ENCODE measurements at regions not wholly inside any gene's neighbourhood (a gene's known extent, or its start where the extent isn't known, plus 50 kb on each side); places are given as distances from the start of the nearest gene placed in this dataset.

DNA sequence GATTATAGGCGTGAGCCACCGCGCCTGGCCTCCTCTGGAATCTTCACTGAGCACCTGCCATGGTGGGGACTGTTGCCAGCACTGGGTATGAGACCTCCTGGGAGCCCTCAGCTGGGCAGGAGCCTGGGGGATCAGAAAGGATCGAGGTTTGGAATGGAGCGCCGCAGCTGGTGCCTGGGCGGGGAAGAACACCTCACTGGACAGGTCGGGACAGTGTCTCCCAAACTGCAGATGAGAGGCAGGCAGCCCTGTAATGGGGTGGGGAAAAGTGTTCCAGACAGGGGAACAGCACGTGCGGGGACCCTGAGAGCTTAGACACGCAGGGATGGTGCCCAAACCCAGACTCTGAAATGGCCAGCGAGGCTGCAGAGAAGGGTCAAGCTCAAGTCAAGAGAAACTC, 150.9 kb upstream of the C1orf174 start:
- no peaks in the 10 kb centered on the region for H3K27me3 Mint-ChIP-seq (ENCODE audit: insufficient read depth, unreplicated experiment)
- H3K4me3 Mint-ChIP-seq (ENCODE audit: unreplicated experiment), result no peak overlapping the region
- BruUV-seq (replicated peaks), result no TSS peak
- intact Hi-C loops (cut with micrococcal nuclease), result no loop called here
- no peak overlapping the region for H3K27ac Mint-ChIP-seq (ENCODE audit: low read depth, unreplicated experiment)
- TF ChIP-seq, protein P1, sequence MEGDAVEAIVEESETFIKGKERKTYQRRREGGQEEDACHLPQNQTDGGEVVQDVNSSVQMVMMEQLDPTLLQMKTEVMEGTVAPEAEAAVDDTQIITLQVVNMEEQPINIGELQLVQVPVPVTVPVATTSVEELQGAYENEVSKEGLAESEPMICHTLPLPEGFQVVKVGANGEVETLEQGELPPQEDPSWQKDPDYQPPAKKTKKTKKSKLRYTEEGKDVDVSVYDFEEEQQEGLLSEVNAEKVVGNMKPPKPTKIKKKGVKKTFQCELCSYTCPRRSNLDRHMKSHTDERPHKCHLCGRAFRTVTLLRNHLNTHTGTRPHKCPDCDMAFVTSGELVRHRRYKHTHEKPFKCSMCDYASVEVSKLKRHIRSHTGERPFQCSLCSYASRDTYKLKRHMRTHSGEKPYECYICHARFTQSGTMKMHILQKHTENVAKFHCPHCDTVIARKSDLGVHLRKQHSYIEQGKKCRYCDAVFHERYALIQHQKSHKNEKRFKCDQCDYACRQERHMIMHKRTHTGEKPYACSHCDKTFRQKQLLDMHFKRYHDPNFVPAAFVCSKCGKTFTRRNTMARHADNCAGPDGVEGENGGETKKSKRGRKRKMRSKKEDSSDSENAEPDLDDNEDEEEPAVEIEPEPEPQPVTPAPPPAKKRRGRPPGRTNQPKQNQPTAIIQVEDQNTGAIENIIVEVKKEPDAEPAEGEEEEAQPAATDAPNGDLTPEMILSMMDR (IDR thresholded peaks at IDR 0.05; ENCODE audit: unreplicated experiment), result no peak
- ChIA-PET CTCF (no interaction called here), POLR2A (interaction anchor here (0.9 kb wide), 1 partner anchor 16 kb away, joined by 3 read pairs; no protein-coding TSS in a partner anchor)
- H3K4me1 Mint-ChIP-seq (ENCODE audit: insufficient read depth, unreplicated experiment), result no peaks in the 10 kb centered on the region
- no peaks in the 10 kb centered on the region for H3K36me3 Mint-ChIP-seq (ENCODE audit: insufficient read depth, unreplicated experiment)
- no peak for DNase-seq (ENCODE audit: unreplicated experiment)
- peaks cover 29% of the 10 kb centered on the region for H3K9me3 Mint-ChIP-seq (ENCODE audit: unreplicated experiment)

DNA sequence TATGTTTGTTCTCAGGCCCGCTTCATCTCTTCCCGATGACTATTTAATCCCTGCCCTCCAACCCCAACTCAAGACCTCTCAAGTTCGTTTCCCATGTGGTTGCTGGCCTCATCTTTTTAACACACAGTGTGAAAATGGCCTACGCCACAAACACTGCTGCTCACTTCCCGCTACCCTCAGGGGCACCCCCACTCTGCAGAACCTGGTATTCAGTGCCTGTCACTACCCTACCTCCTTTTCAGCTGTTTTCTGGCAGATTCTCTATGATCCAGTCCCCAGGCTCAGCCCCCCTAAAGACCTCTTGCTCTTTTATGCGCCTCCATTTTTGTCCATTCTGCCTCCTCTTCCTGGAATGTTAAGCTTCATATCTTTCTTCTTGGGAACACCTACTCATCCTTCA, 152.6 kb upstream of the C1orf174 start:
- no peak for DNase-seq (ENCODE audit: unreplicated experiment)
- no peak overlapping the region for H3K4me3 Mint-ChIP-seq (ENCODE audit: unreplicated experiment)
- POLR2A ChIA-PET, result interaction anchor here (0.5 kb wide), 1 partner anchor 1166 kb away, joined by 3 read pairs; no protein-coding TSS in a partner anchor
- H3K4me1 Mint-ChIP-seq (ENCODE audit: insufficient read depth, unreplicated experiment), result no peaks in the 10 kb centered on the region
- BruUV-seq (replicated peaks), result no TSS peak
- intact Hi-C loops (cut with micrococcal nuclease), result no loop called here
- TF ChIP-seq, protein P1 (IDR thresholded peaks at IDR 0.05; ENCODE audit: unreplicated experiment), result no peak
- no peak overlapping the region for H3K27ac Mint-ChIP-seq (ENCODE audit: low read depth, unreplicated experiment)
- peaks cover 29% of the 10 kb centered on the region for H3K9me3 Mint-ChIP-seq (ENCODE audit: unreplicated experiment)
- CTCF ChIA-PET, result no interaction called here
- no peaks in the 10 kb centered on the region for H3K36me3 Mint-ChIP-seq (ENCODE audit: insufficient read depth, unreplicated experiment)
- no peaks in the 10 kb centered on the region for H3K27me3 Mint-ChIP-seq (ENCODE audit: insufficient read depth, unreplicated experiment)

DNA sequence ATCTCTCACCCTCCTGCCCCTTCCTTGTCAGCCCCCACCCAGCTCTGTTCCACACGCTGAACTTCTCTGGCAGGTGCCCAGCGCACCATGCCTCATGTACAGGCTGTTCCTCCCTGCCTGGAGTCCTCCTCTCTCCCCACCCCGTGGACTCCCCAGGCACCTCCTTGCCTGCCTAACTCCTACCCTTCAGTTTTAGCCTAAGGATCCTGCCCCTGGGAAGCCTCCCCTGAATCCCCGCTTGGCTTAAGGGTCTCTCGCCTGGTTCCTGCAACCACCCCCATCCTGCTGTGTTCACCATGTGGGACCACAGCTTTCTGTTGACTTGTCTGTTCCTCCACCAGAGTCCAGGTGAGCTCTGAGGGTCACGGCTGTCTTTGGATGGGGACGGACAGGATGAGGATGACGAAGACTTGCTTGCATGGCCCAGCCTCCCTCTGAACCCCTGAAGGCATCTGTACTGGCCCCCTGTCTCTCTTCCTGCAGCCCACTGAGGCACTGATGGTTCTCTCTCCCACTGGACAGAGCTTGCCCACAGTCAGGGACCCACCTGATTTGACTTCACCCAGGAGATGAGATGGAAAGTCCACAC, 153.2 kb upstream of the C1orf174 start:
- CTCF ChIA-PET, result no interaction called here
- no peak overlapping the region for H3K4me3 Mint-ChIP-seq (ENCODE audit: unreplicated experiment)
- TF ChIP-seq, protein P1 (IDR thresholded peaks at IDR 0.05; ENCODE audit: unreplicated experiment), result no peak
- peaks cover 29% of the 10 kb centered on the region for H3K9me3 Mint-ChIP-seq (ENCODE audit: unreplicated experiment)
- H3K36me3 Mint-ChIP-seq (ENCODE audit: insufficient read depth, unreplicated experiment), result no peaks in the 10 kb centered on the region
- POLR2A ChIA-PET, result interaction anchor here (0.5 kb wide), 1 partner anchor 1166 kb away, joined by 3 read pairs; no protein-coding TSS in a partner anchor
- H3K27ac Mint-ChIP-seq (ENCODE audit: low read depth, unreplicated experiment), result no peak overlapping the region
- no peak for DNase-seq (ENCODE audit: unreplicated experiment)
- no peaks in the 10 kb centered on the region for H3K4me1 Mint-ChIP-seq (ENCODE audit: insufficient read depth, unreplicated experiment)
- no TSS peak for BruUV-seq (replicated peaks)
- intact Hi-C loops (cut with micrococcal nuclease), result no loop called here
- H3K27me3 Mint-ChIP-seq (ENCODE audit: insufficient read depth, unreplicated experiment), result no peaks in the 10 kb centered on the region

DNA sequence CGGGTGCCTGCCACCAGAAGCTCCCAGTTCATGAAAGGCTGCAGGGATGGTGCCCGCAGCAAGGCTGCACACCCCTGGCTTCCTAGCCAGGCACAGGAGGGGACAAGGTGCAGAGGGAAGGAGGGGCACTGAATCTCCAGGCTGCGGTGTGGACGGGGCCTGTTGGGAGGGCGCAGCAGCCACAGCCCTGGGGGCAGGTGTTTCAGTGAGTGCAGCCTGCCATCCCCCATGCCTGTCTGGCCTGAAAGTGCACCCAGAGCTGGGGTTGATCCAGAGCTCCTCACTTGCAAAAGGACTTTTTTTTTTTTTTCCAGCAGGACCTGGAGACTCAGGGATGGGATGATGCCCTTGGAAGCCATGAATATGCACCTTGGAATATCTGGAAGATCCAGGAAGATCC, 153.7 kb upstream of the C1orf174 start:
- no peaks in the 10 kb centered on the region for H3K4me1 Mint-ChIP-seq (ENCODE audit: insufficient read depth, unreplicated experiment)
- intact Hi-C loops (cut with micrococcal nuclease), result no loop called here
- no peak overlapping the region for H3K27ac Mint-ChIP-seq (ENCODE audit: low read depth, unreplicated experiment)
- DNase-seq (ENCODE audit: unreplicated experiment), result no peak
- H3K27me3 Mint-ChIP-seq (ENCODE audit: insufficient read depth, unreplicated experiment), result no peaks in the 10 kb centered on the region
- ChIA-PET POLR2A (no interaction called here), CTCF (interaction anchor here (0.7 kb wide), 1 partner anchor 988 kb away, joined by 4 read pairs; no protein-coding TSS in a partner anchor)
- no peaks in the 10 kb centered on the region for H3K36me3 Mint-ChIP-seq (ENCODE audit: insufficient read depth, unreplicated experiment)
- H3K4me3 Mint-ChIP-seq (ENCODE audit: unreplicated experiment), result no peak overlapping the region
- BruUV-seq (replicated peaks), result no TSS peak
- TF ChIP-seq, protein P1 (IDR thresholded peaks at IDR 0.05; ENCODE audit: unreplicated experiment), result no peak
- peaks cover 29% of the 10 kb centered on the region for H3K9me3 Mint-ChIP-seq (ENCODE audit: unreplicated experiment)

All from MCF 10A (cell line).